A549 (cell line): ENCODE measurements at regions not wholly inside any gene's neighbourhood (a gene's known extent, or its start where the extent isn't known, plus 50 kb on each side); places are given as distances from the start of the nearest gene placed in this dataset.

Experiments
- ATAC-seq, 2 experiments: fragments of 200-7000 bp in 1 of 2; fragments of >200 bp in 1 of 2; cut with Nextera tagmentation in 1 of 2; cut with Tn5 transposase in 1 of 2; 3 replicates each; pipeline versions ENCODE4 v1.8.0 to v1.9.1; 2018 to 2020; ENCODE audit warnings: mild to moderate bottlenecking in 1 of 2, moderate library complexity in 1 of 2
- CTCF ChIA-PET: fragments of 300-600 bp; sonication (Branson Sonifier 250); formaldehyde crosslinking; extraction: SDS; loops from one replicate; lab custom pipeline; 2021; ENCODE audit warnings: antibody characterized with exemption, inconsistent platforms; lab: Yijun Ruan, JAX
- POLR2A ChIA-PET: fragments of 350-600 bp; formaldehyde crosslinking; extraction: SDS; loops from one replicate; lab custom pipeline; 2021; ENCODE audit warnings: antibody characterized with exemption, inconsistent platforms; lab: Yijun Ruan, JAX
- DNase-seq, 2 experiments: peaks; one replicate each; pipeline versions ENCODE4 v3.0.0 to v3.0.0-alpha.2; 2011 to 2016; ENCODE audit warnings: low read depth in 1 of 2, low spot score in 1 of 2
- FAIRE-seq: peaks from 2 replicates; lab custom pipeline; 2011; peaks lifted over from hg19 to GRCh38; lab: Jason Lieb, UNC
- H3K27ac ChIP-seq, 2 experiments: fragments of >200 bp; sonication (Bioruptor Twin); formaldehyde crosslinking; 3 replicates each; pipeline ENCODE4 v1.5.1; 2016 to 2017
- H3K4me1 ChIP-seq: fragments of >200 bp; sonication (Bioruptor Twin); formaldehyde crosslinking; 3 replicates; pipeline ENCODE4 v1.6.1; 2016
- H3K4me2 ChIP-seq: fragments of >200 bp; sonication (Bioruptor Twin); formaldehyde crosslinking; 3 replicates; pipeline ENCODE4 v1.6.1; 2016
- H3K4me3 ChIP-seq: fragments of >200 bp; sonication (Bioruptor Twin); formaldehyde crosslinking; 3 replicates; pipeline ENCODE4 v1.5.1; 2016
- H3K9me3 ChIP-seq: fragments of >200 bp; sonication (Bioruptor Twin); formaldehyde crosslinking; 3 replicates; pipeline ENCODE4 v1.6.1; 2016
- BHLHE40 ChIP-seq: IDR thresholded peaks from 2 replicates; pipeline ENCODE4 v1.6.1; 2012; ENCODE audit warnings: low read depth, low read length, inconsistent platforms
- CHD2 ChIP-seq: fragments of 150-350 bp; IDR thresholded peaks from 2 replicates; pipeline ENCODE4 v1.6.1; 2014; ENCODE audit warnings: low read length; ENCODE audit not compliant: partially characterized antibody
- CHD4 ChIP-seq: fragments of 200-600 bp; sonication (generic); IDR thresholded peaks from 2 replicates; pipeline ENCODE4 v1.6.1; 2016; ENCODE audit warnings: antibody characterized with exemption, mild to moderate bottlenecking, borderline replicate concordance
- EHF ChIP-seq: fragments of 250-450 bp; sonication (Bioruptor Pico); IDR thresholded peaks from 2 replicates; pipeline ENCODE4 v1.5.0; 2020; ENCODE audit warnings: mild to moderate bottlenecking
- HOXB5 ChIP-seq: fragments of 250-450 bp; sonication (Bioruptor Pico); IDR thresholded peaks from 2 replicates; pipeline ENCODE4 v1.5.0; 2020; ENCODE audit warnings: mild to moderate bottlenecking, moderate library complexity
- JUN ChIP-seq, 2 experiments: fragments of >200 bp; sonication (Bioruptor Twin); formaldehyde crosslinking; IDR thresholded peaks; 2 replicates in 1 of 2; 3 replicates in 1 of 2; pipeline ENCODE4 v1.6.1; 2016 to 2017
- JUNB ChIP-seq: fragments of >200 bp; sonication (Bioruptor Twin); formaldehyde crosslinking; IDR thresholded peaks from 2 replicates; pipeline ENCODE4 v1.6.1; 2016
- KDM5A ChIP-seq: fragments of 200-600 bp; sonication (generic); IDR thresholded peaks from 2 replicates; pipeline ENCODE4 v1.6.1; 2016; ENCODE audit warnings: antibody characterized with exemption, mild to moderate bottlenecking
- MAFK ChIP-seq: fragments of 450-650 bp; IDR thresholded peaks from 2 replicates; pipeline ENCODE4 v1.6.1; 2014; ENCODE audit not compliant: partially characterized antibody
- MAX ChIP-seq: IDR thresholded peaks from 2 replicates; pipeline ENCODE4 v1.6.1; 2012
- MAZ ChIP-seq: fragments of 150-350 bp; IDR thresholded peaks from 2 replicates; pipeline ENCODE4 v1.6.1; 2014; ENCODE audit warnings: antibody characterized with exemption, low read depth, low read length, borderline replicate concordance
- NFE2L2 ChIP-seq: fragments of 150-350 bp; conservative IDR thresholded peaks from 2 replicates; pipeline ENCODE4 v1.6.1; 2014; ENCODE audit warnings: low read length
- NR3C1 ChIP-seq: fragments of >200 bp; sonication (Bioruptor Twin); formaldehyde crosslinking; IDR thresholded peaks from 3 replicates; pipeline ENCODE4 v1.6.1; 2017
- PBX3 ChIP-seq: IDR thresholded peaks from 2 replicates; pipeline ENCODE4 v1.6.1; 2012
- POLR2A ChIP-seq: IDR thresholded peaks from 2 replicates; pipeline ENCODE4 v1.6.1; 2012; ENCODE audit warnings: mild to moderate bottlenecking, low read length
- RARB ChIP-seq: fragments of 250-450 bp; sonication (Bioruptor Pico); IDR thresholded peaks from 2 replicates; pipeline ENCODE4 v1.8.0; 2021; ENCODE audit warnings: mild to moderate bottlenecking, moderate library complexity
- REST ChIP-seq: fragments of 200-600 bp; sonication (generic); IDR thresholded peaks from 2 replicates; pipeline ENCODE4 v1.6.1; 2016; ENCODE audit warnings: antibody characterized with exemption, mild to moderate bottlenecking, moderate library complexity
- SREBF2 ChIP-seq: fragments of 450-650 bp; IDR thresholded peaks from 2 replicates; pipeline ENCODE4 v1.6.1; 2014; ENCODE audit warnings: mild to moderate bottlenecking, moderate library complexity
- ZNF302 ChIP-seq: fragments of 250-450 bp; sonication (Bioruptor Pico); IDR thresholded peaks from 2 replicates; pipeline ENCODE4 v1.9.0; 2021; ENCODE audit warnings: inconsistent platforms, mild to moderate bottlenecking, moderate library complexity
- ZSCAN20 ChIP-seq: fragments of 250-450 bp; sonication (Bioruptor Pico); IDR thresholded peaks from 2 replicates; pipeline ENCODE4 v1.8.0; 2022; ENCODE audit warnings: mild to moderate bottlenecking, moderate library complexity
- WGBS: methylation state at CpG from one replicate; pipeline ENCODE4 v1.1.6; 2017; ENCODE audit errors: missing lambda C conversion rate; 5-methylcytosine and 5-hydroxymethylcytosine counted together
- TF ChIP-seq, protein P1 (sequence below): fragments of >200 bp; sonication (Bioruptor Twin); formaldehyde crosslinking; IDR thresholded peaks from 3 replicates; pipeline ENCODE4 v1.6.1; 2016

DNA sequence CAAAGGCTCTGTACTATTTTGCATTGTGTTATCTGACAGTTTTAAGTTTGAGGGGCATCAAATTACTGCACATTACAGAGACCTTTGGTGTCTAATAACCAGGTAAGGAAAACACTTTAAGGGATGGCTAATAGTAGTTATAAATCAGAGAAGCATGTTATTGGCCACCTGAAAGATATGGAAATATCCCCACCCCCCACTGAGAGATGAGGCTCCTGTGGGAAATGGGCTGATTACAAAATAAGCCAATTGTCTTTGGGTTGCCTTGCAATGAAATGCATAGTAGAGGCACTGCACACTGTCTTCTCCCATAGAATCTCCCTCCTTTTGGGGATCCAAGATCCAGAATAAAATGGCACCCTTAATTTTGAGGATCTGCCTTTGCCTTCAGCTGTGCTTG, 91.0 kb downstream of the IGLL5 start:
- FAIRE-seq = no peak
- ChIA-PET POLR2A (no interaction called here), CTCF (no interaction called here)
- Histone ChIP-seq H3K4me1 (no peaks in the 10 kb centered on the region), H3K9me3 (peaks cover 16% of the 10 kb centered on the region; the same call in 2 of the 3 replicates), H3K4me3 (no peak overlapping the region), H3K27ac (no peak overlapping the region), H3K4me2 (no peak overlapping the region)
- no peak for ATAC-seq
- no peak for DNase-seq
- no peak for TF ChIP-seq JUNB
- no peak for TF ChIP-seq CHD2
- no peak for TF ChIP-seq HOXB5 (CRISPR knock-in tag)
- TF ChIP-seq KDM5A = no peak
- no peak for TF ChIP-seq PBX3
- TF ChIP-seq SREBF2 = no peak
- TF ChIP-seq CHD4 = no peak
- TF ChIP-seq BHLHE40 = no peak
- no peak for TF ChIP-seq MAZ
- no peak for TF ChIP-seq ZNF302
- TF ChIP-seq EHF = no peak
- TF ChIP-seq POLR2A = no peak

DNA sequence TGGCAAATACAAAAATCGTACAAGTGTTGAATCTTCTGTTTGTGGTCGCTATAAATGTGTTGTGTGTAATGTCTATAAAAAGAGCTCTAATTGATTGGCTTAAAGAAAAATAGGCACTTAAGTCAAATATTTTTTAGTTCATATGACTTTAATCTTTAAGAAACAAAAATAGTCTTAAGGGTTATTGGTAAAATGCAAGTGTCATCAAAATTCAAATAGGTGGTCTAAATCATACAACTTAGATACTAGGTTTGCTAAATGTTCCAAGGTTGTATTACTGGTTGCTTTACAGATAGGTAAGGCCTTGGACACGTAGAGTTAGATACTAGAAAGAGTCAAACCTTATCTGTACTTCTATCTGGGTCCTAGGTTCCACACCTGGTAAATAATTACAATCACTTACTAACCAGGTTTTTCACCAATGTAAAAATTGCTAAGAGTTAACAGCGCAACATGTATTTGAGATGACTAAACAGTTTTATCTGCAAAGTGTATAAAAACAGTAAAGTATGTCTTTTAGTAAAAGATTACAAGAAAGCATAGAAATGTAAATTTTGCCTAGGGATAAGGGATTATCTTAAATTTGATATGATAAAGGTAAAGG, 91.1 kb upstream of the GNAZ start:
- H3K27ac ChIP-seq = no peak overlapping the region
- H3K4me2 ChIP-seq = no peak overlapping the region
- ATAC-seq = no peak
- H3K4me1 ChIP-seq = no peaks in the 10 kb centered on the region
- WGBS = 23% methylated on average over 4 of the region's 4 CpGs
- no peak overlapping the region for H3K4me3 ChIP-seq
- CTCF ChIA-PET = interaction anchor here (2.0 kb wide), 1 partner anchor 20 kb away, joined by 8 read pairs; no protein-coding TSS in a partner anchor
- TF ChIP-seq NFE2L2 (no peak), MAFK (peak; percentile 48), REST (no peak)
- POLR2A ChIA-PET = no interaction called here
- DNase-seq = no peak
- peaks cover 16% of the 10 kb centered on the region; the same call in 2 of the 3 replicates for H3K9me3 ChIP-seq
- FAIRE-seq = no peak

DNA sequence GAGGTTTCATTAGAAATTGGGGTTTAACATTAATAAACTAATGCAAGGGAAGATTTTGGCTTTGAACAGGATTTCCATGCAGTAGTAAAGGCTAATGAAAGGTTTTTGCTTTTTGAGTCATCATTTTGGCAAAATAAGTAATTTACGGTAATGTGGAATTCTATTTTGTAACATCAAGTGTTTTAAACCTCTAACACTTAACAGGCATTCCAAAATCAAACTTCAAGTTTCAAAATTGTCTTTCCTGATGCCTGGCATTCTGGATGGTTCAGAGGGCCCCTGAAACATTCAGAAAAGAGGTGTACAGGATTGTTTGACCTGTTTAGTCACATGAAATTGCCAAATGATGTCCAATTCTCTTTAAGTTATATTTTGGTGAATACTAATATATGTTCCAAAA, 90.4 kb upstream of the GNAZ start:
- WGBS = 3% methylated on average over 1 of the region's 1 CpG

More for the DNA sequence above, 90.4 kb upstream of the GNAZ start:
- no peak for ATAC-seq
- ChIA-PET CTCF (interaction anchor here (1.7 to 2.0 kb wide), 2 partner anchors 21 to 96 kb away, joined by 4 to 8 read pairs; no protein-coding TSS in a partner anchor), POLR2A (no interaction called here)
- no peaks in the 10 kb centered on the region for H3K4me1 ChIP-seq
- no peak overlapping the region for H3K4me3 ChIP-seq
- TF ChIP-seq NR3C1 = no peak
- no peak for TF ChIP-seq HOXB5 (CRISPR knock-in tag)
- no peak for TF ChIP-seq JUN (IDR thresholded peaks at IDR 0.05)
- TF ChIP-seq MAX = no peak
- TF ChIP-seq ZSCAN20 (CRISPR knock-in tag) = no peak
- no peak for TF ChIP-seq JUNB
- no peak for TF ChIP-seq RARB (CRISPR knock-in tag)
- TF ChIP-seq, protein P1, sequence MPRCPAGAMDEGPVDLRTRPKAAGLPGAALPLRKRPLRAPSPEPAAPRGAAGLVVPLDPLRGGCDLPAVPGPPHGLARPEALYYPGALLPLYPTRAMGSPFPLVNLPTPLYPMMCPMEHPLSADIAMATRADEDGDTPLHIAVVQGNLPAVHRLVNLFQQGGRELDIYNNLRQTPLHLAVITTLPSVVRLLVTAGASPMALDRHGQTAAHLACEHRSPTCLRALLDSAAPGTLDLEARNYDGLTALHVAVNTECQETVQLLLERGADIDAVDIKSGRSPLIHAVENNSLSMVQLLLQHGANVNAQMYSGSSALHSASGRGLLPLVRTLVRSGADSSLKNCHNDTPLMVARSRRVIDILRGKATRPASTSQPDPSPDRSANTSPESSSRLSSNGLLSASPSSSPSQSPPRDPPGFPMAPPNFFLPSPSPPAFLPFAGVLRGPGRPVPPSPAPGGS = no peak
- no peak for TF ChIP-seq PBX3
- TF ChIP-seq POLR2A = no peak
- H3K9me3 ChIP-seq = peaks cover 16% of the 10 kb centered on the region; the same call in 2 of the 3 replicates
- FAIRE-seq = no peak
- no peak for DNase-seq
- H3K4me2 ChIP-seq = no peak overlapping the region
- H3K27ac ChIP-seq = no peak overlapping the region
